ENCODE measurements at regions not wholly inside any gene's neighbourhood (a gene's known extent, or its start where the extent isn't known, plus 50 kb on each side); places are given as distances from the start of the nearest gene placed in this dataset.
"Not testable (repeated sequence)": the region's sequence is repeated elsewhere in the genome, so short reads cannot be mapped to it uniquely, and the experiment has no call there.

DNA sequence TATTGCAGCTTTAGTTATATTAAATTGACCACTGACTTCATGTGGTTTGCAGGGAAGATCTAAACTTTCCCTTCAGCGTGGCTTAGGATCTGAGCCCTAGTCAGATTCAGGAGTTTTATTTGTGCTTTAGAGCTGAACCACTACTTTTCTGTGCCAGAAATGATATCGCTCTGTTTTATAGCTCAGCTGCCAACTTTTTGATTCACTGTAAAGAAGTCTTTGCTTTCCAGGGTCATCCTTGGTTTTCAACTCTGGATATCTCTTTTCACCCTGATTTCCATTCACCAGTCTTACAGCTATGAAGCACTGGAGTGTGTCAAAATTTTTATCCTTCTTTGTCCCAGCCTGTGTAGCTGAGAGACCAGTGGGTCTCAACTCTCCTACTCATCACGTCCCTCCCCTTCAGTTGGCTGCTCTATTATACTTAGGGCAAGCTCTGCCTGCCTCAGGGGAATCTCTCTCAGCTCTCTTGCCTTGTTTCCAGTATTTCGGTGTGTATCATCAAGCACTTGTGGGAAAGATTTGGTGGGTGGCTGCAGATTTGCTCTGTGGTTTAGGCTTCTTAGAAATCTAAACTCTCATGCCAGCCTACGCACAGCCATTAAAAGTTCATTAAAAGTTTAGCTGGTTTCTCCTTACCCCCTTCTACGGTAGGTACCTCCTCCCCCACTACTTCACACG is 425.5 kb downstream of the TENT5A start:
- no peak for DNase-seq

GRCh38 chr6:81309811-81310210 is 442.7 kb downstream of the TENT5A start:
- no peak for DNase-seq

GRCh38 chr6:81308577-81309279 is 443.8 kb downstream of the TENT5A start:
- no peak for DNase-seq

GRCh38 chr6:81307651-81308214 is 444.7 kb downstream of the TENT5A start:
- no peak for DNase-seq

DNA sequence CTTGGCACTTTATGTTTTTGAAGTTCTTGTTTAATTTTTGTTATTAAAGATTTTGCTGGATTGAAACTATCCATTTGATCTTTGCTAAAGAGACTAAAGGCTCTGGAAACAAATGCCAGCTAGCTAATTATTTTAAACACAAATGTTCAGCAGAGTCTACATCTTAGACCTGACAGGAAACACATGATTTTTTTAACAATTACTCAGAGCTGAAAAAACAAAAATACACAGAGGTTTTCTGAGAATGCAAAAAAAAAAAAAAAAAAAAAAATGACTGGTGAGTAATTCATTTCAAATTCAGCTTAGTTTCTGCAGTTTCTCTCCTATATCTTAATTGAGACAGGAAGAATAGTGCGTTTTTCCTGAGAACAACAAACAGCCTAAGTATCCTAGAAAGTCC is 448.0 kb downstream of the TENT5A start:
- DNase-seq = no peak

DNA sequence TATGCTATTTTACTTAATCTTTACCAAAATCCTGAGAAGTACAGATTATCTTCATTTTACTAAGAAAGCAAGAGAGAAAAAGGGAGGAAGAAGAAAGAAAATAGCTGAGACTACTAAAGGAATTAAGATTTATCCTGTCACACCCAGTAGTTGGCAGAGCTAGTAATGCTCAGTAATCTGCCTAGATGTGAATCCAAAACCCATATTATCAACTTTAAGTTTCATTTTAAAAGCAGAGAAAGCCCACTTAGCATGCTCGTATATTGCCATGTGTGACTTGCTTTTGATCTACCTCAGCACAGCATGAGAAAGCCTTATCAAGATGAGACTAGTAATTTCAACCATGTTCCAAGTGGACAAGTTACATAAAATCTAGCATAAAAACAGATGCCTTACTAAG is 451.5 kb downstream of the TENT5A start:
- DNase-seq = no peak

GRCh38 chr6:81298751-81299150 is 453.7 kb downstream of the TENT5A start:
- no peak for DNase-seq

DNA sequence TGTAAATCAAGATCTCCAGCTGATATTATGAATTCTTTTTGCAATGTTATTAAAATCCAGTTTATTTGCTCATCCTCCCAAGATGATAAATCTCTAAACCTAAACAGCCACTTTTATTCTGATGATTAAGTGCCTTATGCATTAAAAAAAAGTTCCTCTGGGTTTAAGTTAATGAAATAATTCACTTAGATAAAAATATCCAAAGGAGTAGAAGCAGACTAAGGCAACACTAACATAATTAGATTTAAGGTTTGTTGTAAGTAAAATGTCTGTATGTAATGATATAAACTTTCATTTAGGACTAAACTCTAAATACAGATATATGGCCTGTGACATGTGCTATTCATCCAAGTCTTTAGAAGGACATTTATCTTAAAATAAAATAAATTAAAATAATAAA is 457.2 kb downstream of the TENT5A start:
- no peak for DNase-seq

DNA sequence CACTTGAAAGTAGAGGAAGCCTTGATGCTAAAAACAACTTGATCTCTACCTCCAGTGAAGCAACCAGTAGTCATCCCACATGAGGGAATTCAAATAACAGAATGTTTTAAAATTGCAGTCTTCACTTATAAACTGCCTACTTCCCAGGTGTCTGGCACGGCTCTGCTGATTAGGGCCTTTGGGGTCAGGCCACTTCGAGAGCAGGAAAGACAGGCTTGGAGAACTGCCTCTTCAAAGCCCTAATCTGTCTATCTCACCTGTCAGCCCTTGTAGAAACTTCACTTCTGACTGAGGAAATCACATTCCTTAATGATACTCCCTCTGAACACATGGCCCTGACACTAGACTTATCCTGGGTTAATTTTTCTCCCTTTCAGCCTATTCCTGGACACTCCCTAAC is 458.6 kb downstream of the TENT5A start:
- no peak for DNase-seq

- DNase-seq = no peak
Measured at GRCh38 chr6:81289229-81289628, 463.3 kb downstream of the TENT5A start.

DNA sequence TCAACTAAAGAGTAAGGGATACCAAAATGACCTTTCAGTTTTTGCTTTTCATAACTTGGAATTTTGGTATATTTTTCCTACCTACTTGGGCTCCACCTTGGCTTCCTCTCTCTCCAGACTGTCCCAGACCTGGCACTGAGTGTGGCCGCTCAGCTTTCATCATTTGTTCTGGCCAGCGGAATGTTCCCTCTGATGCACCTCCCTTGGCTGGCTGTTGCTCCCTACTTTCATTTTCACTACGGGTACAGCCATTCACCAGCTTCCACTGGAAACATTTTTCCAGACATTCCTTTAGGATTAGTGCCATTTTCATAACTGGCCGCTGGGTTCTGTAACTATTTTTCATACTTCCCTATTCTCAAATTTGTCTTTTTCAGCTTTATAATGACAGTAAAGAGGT is 487.4 kb downstream of the TENT5A start:
- no peak for DNase-seq

- DNase-seq = no peak
Measured at GRCh38 chr6:81263531-81264168, 488.8 kb downstream of the TENT5A start.

DNA sequence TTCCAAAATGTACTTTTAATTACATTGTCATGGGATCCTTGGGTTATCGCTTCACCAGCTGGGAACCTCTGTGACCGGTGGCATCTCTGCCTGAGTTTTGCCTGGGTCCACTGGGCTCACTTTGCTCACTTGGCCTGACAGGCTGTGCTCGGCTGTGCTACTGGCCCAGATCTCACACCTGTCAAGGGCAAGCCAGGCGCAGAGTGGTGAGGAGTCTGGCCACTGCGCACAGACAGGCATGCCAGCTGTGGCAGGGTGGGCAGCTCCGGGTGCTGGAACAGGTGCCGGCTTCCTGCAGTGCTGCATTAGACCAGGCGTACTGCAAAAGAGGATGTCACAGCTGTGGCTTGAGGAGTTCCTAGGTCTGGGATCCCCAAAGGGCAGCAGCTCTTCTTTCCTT is 489.8 kb downstream of the TENT5A start:
- DNase-seq = no peak

DNA sequence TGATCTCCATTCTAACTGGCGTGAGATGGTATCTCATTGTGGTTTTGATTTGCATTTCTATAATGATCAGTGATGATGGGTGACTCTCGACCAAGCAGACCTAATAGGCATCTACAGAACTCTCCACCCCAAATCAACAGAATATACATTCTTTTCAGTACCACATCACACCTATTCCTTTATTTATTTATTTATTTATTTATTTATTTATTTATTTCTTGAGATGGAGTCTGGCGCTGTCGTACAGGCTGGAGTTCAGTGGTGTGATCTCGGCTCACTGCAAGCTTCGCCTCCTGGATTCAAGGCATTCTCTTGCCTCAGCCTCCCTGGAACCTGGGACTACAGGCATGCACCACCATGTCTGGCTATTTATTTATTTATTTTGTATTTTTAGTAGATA is 496.3 kb downstream of the TENT5A start:
- DNase-seq = not testable (repeated sequence)

DNA sequence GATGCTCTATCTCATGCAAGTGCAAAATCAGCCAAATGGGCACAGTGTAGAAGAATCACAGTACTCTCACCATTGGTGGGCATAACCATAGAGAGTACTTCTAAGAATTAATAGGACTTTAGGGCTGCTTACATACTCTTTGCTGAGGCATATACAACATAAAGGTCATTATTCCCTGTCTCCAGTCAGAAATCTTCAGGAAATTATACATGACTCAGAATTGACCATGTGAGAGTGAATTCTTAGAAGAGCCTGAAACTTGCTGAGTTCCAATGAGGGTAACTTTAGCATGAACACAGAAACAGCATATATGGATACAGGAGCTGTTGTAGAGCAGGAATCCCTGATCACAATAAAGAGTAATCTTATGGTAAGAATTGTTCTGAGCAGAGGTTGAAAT is 498.7 kb downstream of the TENT5A start:
- no peak for DNase-seq

GRCh38 chr6:81252231-81252630 is 500.2 kb downstream of the TENT5A start:
- DNase-seq = no peak

- no peak for DNase-seq
Measured at GRCh38 chr6:81246200-81246599, 506.3 kb downstream of the TENT5A start.

GRCh38 chr6:81242624-81243023 is 509.9 kb downstream of the TENT5A start:
- DNase-seq = no peak

GRCh38 chr6:81241126-81242041 is 511.1 kb downstream of the TENT5A start:
- DNase-seq = no peak

- no peak for DNase-seq
Measured at GRCh38 chr6:81238390-81238789, 514.1 kb downstream of the TENT5A start.

GRCh38 chr6:81237226-81237625 is 515.3 kb downstream of the TENT5A start:
- no peak for DNase-seq

DNA sequence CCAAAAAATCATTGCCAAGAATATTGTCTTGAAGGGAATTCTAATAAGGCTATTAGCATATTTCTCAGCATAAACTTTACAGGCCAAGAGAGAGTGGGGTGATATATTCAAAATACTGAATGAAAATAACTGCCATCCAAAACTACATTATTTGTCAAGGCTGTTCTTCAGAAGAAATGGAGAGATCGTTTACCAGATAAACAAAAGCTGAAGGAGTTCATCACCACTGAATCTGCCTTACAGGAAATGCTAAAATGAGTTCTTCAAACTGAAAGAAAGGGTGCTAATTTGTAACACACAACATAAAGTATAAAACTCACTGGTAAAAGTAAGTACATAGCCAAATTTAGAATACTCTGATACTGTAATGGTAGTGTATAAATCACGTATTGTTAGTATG is 517.0 kb downstream of the TENT5A start:
- DNase-seq = no peak

GRCh38 chr6:81233990-81234389 is 518.5 kb downstream of the TENT5A start:
- DNase-seq = no peak

Measured in NCI-H1436 treated with DMSO at 0.1 percent for 48 hours (cell line).